IMR-90 (cell line): ENCODE measurements at regions not wholly inside any gene's neighbourhood (a gene's known extent, or its start where the extent isn't known, plus 50 kb on each side); places are given as distances from the start of the nearest gene placed in this dataset.
A peak's percentile ranks its signal among the peaks of the same experiment; 100 is the strongest.

Experiments used
- ATAC-seq: fragments of 200-7000 bp; cut with Tn5 transposase; 2 replicates; pipeline ENCODE4 v1.9.1; 2020; ENCODE audit warnings: low read depth, mild to moderate bottlenecking, moderate library complexity
- BruUV-seq: library from RNA; stranded (reverse); fragments of 400-500 nt; replicated peaks from 2 replicates; lab custom pipeline; 2021; lab: Mats Ljungman, UMichigan
- CTCF ChIA-PET: fragments of 300-600 bp; formaldehyde crosslinking; extraction: SDS; loops from one replicate; lab custom pipeline; 2021; ENCODE audit warnings: antibody characterized with exemption; lab: Yijun Ruan, JAX
- POLR2A ChIA-PET: fragments of 300-600 bp; sonication (Branson Sonifier 250); formaldehyde crosslinking; loops from one replicate; lab custom pipeline; 2022; ENCODE audit warnings: antibody characterized with exemption; ENCODE audit not compliant: unreplicated experiment; lab: Charles Lee
- DNase-seq: peaks from one replicate; pipeline ENCODE4 v3.0.0; 2013
- H2AFZ ChIP-seq: replicated peaks from 2 replicates; pipeline ENCODE3; 2013; ENCODE audit warnings: low read length, mild to moderate bottlenecking; ENCODE audit not compliant: poor library complexity
- H2AK5ac ChIP-seq: 2 replicates; pipeline ENCODE4 v1.6.1; 2013; ENCODE audit warnings: low read depth, low read length, inconsistent platforms
- H2AK9ac ChIP-seq: replicated peaks from 2 replicates; pipeline ENCODE3; 2013; ENCODE audit warnings: mild to moderate bottlenecking, low read depth, low read length, moderate library complexity; ENCODE audit not compliant: poor library complexity
- H2BK120ac ChIP-seq: 2 replicates; pipeline ENCODE4 v1.6.1; 2013; ENCODE audit warnings: low read depth, low read length, inconsistent platforms
- H2BK15ac ChIP-seq: 3 replicates; pipeline ENCODE4 v1.6.1; 2013; ENCODE audit warnings: low read depth, low read length, inconsistent platforms
- H2BK20ac ChIP-seq: 2 replicates; pipeline ENCODE4 v1.6.1; 2013; ENCODE audit warnings: low read depth, mild to moderate bottlenecking, inconsistent platforms, low read length, moderate library complexity
- H2BK5ac ChIP-seq: 2 replicates; pipeline ENCODE4 v1.6.1; 2013; ENCODE audit warnings: mild to moderate bottlenecking, low read depth, low read length, inconsistent platforms; ENCODE audit not compliant: poor library complexity, severe bottlenecking
- H3K14ac ChIP-seq: replicated peaks from 2 replicates; pipeline ENCODE4 v1.6.1; 2013; ENCODE audit warnings: low read depth, low read length, inconsistent platforms
- H3K18ac ChIP-seq: 2 replicates; pipeline ENCODE4 v1.6.1; 2013; ENCODE audit warnings: low read depth, low read length, control low read depth
- H3K23ac ChIP-seq: 2 replicates; pipeline ENCODE4 v1.6.1; 2013; ENCODE audit warnings: low read depth, low read length, inconsistent platforms
- H3K27ac ChIP-seq: 2 replicates; pipeline ENCODE4 v1.5.1; 2013; ENCODE audit warnings: mild to moderate bottlenecking, control low read depth, low read length; ENCODE audit not compliant: insufficient read depth
- H3K27me3 ChIP-seq: 2 replicates; pipeline ENCODE4 v1.6.1; 2013; ENCODE audit warnings: low read length; ENCODE audit not compliant: control insufficient read depth, insufficient read depth
- H3K36me3 ChIP-seq: 2 replicates; pipeline ENCODE4 v1.6.1; 2013; ENCODE audit warnings: low read length, mixed read lengths; ENCODE audit not compliant: control insufficient read depth, insufficient read depth
- H3K4ac ChIP-seq: 2 replicates; pipeline ENCODE4 v1.6.1; 2013; ENCODE audit warnings: low read depth, low read length, inconsistent platforms
- H3K4me1 ChIP-seq: 2 replicates; pipeline ENCODE4 v1.6.1; 2013; ENCODE audit warnings: low read length, mixed read lengths; ENCODE audit not compliant: control insufficient read depth, insufficient read depth
- H3K4me2 ChIP-seq: 2 replicates; pipeline ENCODE4 v1.6.1; 2013; ENCODE audit warnings: low read depth, mild to moderate bottlenecking, control low read depth, low read length, moderate library complexity
- H3K4me3 ChIP-seq: 2 replicates; pipeline ENCODE4 v1.5.1; 2013; ENCODE audit warnings: low read depth, mild to moderate bottlenecking, control low read depth, low read length, moderate library complexity; ENCODE audit not compliant: insufficient read depth
- H3K56ac ChIP-seq: 2 replicates; pipeline ENCODE4 v1.6.1; 2013; ENCODE audit warnings: low read length, inconsistent platforms; ENCODE audit not compliant: insufficient read depth; ENCODE audit errors: extremely low read depth
- H3K79me1 ChIP-seq, 2 experiments: 2 replicates each; pipeline ENCODE4 v1.6.1; 2013; ENCODE audit warnings: low read length in 2 of 2, inconsistent platforms in 1 of 2, low read depth in 1 of 2
- H3K9ac ChIP-seq: 2 replicates; pipeline ENCODE4 v1.6.1; 2013; ENCODE audit warnings: low read depth, low read length, control low read depth
- H3K9me1 ChIP-seq: 2 replicates; pipeline ENCODE4 v1.6.1; 2013; ENCODE audit warnings: low read length, inconsistent platforms; ENCODE audit not compliant: insufficient read depth
- H3K9me3 ChIP-seq: 2 replicates; pipeline ENCODE4 v1.6.1; 2013; ENCODE audit warnings: low read length; ENCODE audit not compliant: control insufficient read depth, insufficient read depth
- H4K20me1 ChIP-seq: 2 replicates; pipeline ENCODE4 v1.6.1; 2013; ENCODE audit warnings: low read length, inconsistent platforms; ENCODE audit not compliant: insufficient read depth
- H4K5ac ChIP-seq: 2 replicates; pipeline ENCODE4 v1.6.1; 2013; ENCODE audit warnings: mild to moderate bottlenecking, low read depth, low read length, control low read depth
- H4K8ac ChIP-seq, 2 experiments: 2 replicates each; pipeline ENCODE4 v1.6.1; 2013; ENCODE audit warnings: low read depth in 2 of 2, low read length in 2 of 2, control low read depth in 1 of 2, inconsistent platforms in 1 of 2
- H4K91ac ChIP-seq: 2 replicates; pipeline ENCODE4 v1.6.1; 2013; ENCODE audit warnings: low read depth, low read length, inconsistent platforms; ENCODE audit not compliant: insufficient read depth
- CEBPB ChIP-seq: IDR thresholded peaks from 2 replicates; pipeline ENCODE4 v1.6.1; 2012; ENCODE audit warnings: low read depth, low read length, improper control_type of control experiment
- FOS ChIP-seq: fragments of 150-350 bp; IDR thresholded peaks from 2 replicates; pipeline ENCODE4 v1.6.1; 2016; ENCODE audit warnings: low read depth, low read length
- MXI1 ChIP-seq: IDR thresholded peaks from 2 replicates; pipeline ENCODE4 v1.6.1; 2012; ENCODE audit warnings: low read depth, mild to moderate bottlenecking, low read length, moderate library complexity, borderline replicate concordance
- POLR2A ChIP-seq: IDR thresholded peaks from 2 replicates; pipeline ENCODE4 v1.6.1; 2012; ENCODE audit warnings: mild to moderate bottlenecking, low read depth, low read length
- RAD21 ChIP-seq: IDR thresholded peaks from 2 replicates; pipeline ENCODE4 v1.6.1; 2012; ENCODE audit warnings: low read length, improper control_type of control experiment
- WGBS, 2 experiments: methylation state at CpG; one replicate each; pipeline versions ENCODE4 v1.1.5 to v1.1.7; 2013; ENCODE audit warnings: missing lambda C conversion rate in 2 of 2; ENCODE audit not compliant: insufficient read length in 1 of 2; ENCODE audit errors: extremely low coverage in 2 of 2; 5-methylcytosine and 5-hydroxymethylcytosine counted together
- dilution Hi-C: fragments of 300-500 bp; cut with HindIII; formaldehyde crosslinking; loops from one replicate; pipeline ENCODE4 v1.14.3; 2018; ENCODE audit warnings: low sequenced_read_pairs; ENCODE audit not compliant: unreplicated experiment
- in situ Hi-C: fragments of 300-500 bp; cut with MboI; formaldehyde crosslinking; loops from 3 replicates; pipeline ENCODE4 v1.14.3; 2019; ENCODE audit warnings: low sequenced_read_pairs, inconsistent platforms, mixed read lengths
- intact Hi-C: fragments of 100-400 bp; cut with micrococcal nuclease; formaldehyde crosslinking; loops from 2 replicates; pipeline ENCODE4 v1.10.0; 2022
- TF ChIP-seq, protein P1 (sequence below): fragments of 150-350 bp; IDR thresholded peaks from 2 replicates; pipeline ENCODE4 v1.6.1; 2017; ENCODE audit warnings: mild to moderate bottlenecking, antibody characterized with exemption, low read length, low read depth
- TF ChIP-seq, protein P2 (sequence below): fragments of 150-350 bp; IDR thresholded peaks from 2 replicates; pipeline ENCODE4 v1.6.1; 2016; ENCODE audit warnings: low read depth, mild to moderate bottlenecking, low read length, moderate library complexity, borderline replicate concordance

DNA sequence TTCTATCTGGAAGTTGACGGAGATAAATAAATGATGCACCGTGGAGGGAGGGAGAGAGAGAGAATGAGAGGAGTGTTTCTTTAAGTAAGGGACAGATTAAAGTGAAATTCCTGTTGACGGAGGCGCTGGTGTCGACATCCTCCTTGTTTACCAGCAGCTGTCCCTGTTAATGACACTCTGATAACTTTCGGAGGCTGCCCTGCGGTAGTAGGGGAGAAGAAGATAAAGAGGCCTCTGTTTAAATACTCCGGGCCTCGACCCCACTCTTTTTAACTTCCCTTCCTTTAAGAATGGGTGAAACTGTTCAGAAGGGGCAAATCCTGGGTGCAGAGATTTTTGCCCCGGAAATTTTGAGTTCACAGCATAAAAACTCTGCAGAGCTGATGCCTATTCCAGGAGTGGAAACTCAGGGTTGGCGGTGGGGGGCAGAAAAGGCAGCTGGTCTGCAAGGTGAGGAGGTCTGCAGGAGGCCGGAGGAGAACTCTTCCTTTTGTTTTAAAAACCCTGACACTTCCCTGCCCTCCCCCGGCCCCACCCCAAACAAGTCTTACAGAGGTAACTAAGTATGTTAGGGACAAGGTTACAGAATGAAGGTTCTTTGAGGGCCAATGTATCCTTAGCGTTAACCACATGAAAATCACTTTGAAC lies 276.6 kb upstream of the NR2F2 start (continued):
- TF ChIP-seq, protein P1, sequence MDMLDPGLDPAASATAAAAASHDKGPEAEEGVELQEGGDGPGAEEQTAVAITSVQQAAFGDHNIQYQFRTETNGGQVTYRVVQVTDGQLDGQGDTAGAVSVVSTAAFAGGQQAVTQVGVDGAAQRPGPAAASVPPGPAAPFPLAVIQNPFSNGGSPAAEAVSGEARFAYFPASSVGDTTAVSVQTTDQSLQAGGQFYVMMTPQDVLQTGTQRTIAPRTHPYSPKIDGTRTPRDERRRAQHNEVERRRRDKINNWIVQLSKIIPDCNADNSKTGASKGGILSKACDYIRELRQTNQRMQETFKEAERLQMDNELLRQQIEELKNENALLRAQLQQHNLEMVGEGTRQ = no peak

DNA sequence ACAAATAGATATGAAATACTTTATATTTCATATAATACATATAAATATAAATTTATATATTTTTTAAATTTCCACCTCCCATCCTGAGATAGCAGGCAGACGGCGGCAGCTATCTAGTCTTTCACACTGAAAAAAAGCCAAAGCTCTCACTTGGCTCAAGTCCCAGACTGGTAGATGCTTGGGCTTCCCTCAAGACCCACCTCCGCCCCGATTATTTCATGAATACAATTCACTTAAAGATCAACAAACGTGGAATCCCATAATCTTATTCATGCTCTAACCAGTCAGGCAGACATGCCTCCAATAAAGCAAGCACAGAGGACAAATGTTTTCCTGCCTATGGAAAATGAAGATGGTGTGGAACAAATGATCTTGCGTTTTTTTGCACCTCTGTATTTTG lies 275.9 kb upstream of the NR2F2 start:
- H3K36me3 ChIP-seq = no peaks in the 10 kb centered on the region
- dilution Hi-C loops = no loop called here
- no peak overlapping the region for H2AK5ac ChIP-seq
- no peaks in the 10 kb centered on the region for H3K9me3 ChIP-seq
- H3K18ac ChIP-seq = no peak overlapping the region
- in situ Hi-C loops = no loop called here
- no peaks in the 10 kb centered on the region for H3K79me1 ChIP-seq
- H2BK5ac ChIP-seq = no peak overlapping the region
- ATAC-seq (no peak), DNase-seq (peak; percentile 77)
- H4K5ac ChIP-seq = no peak overlapping the region
- no peak overlapping the region for H3K4me3 ChIP-seq
- H3K27ac ChIP-seq = no peak overlapping the region
- no peak overlapping the region for H3K4ac ChIP-seq
- no peak overlapping the region for H2AFZ ChIP-seq
- no peak overlapping the region for H3K4me2 ChIP-seq
- H3K27me3 ChIP-seq = no peaks in the 10 kb centered on the region
- H4K91ac ChIP-seq = no peak overlapping the region
- ChIA-PET CTCF (interaction anchor here (0.7 kb wide), 1 partner anchor 15 kb away, joined by 3 read pairs; no protein-coding TSS in a partner anchor), POLR2A (no interaction called here)
- H3K4me1 ChIP-seq = no peaks in the 10 kb centered on the region
- H2BK120ac ChIP-seq = no peak overlapping the region
- no TSS peak for BruUV-seq
- no peaks in the 10 kb centered on the region for H3K9me1 ChIP-seq
- H3K23ac ChIP-seq = no peak overlapping the region
- no peak overlapping the region for H2BK20ac ChIP-seq
- no peak for TF ChIP-seq POLR2A
- no peak for TF ChIP-seq FOS
- no peak for TF ChIP-seq CEBPB
- TF ChIP-seq RAD21 = no peak
- TF ChIP-seq, protein P1 = no peak
- no peak for TF ChIP-seq MXI1
- TF ChIP-seq, protein P2, sequence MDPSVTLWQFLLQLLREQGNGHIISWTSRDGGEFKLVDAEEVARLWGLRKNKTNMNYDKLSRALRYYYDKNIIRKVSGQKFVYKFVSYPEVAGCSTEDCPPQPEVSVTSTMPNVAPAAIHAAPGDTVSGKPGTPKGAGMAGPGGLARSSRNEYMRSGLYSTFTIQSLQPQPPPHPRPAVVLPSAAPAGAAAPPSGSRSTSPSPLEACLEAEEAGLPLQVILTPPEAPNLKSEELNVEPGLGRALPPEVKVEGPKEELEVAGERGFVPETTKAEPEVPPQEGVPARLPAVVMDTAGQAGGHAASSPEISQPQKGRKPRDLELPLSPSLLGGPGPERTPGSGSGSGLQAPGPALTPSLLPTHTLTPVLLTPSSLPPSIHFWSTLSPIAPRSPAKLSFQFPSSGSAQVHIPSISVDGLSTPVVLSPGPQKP = no peak
- H4K8ac ChIP-seq = no peak overlapping the region
- no CpG with 5 or more reads among the region's 6 CpGs for WGBS, 2 experiments
- H4K20me1 ChIP-seq = no peaks in the 10 kb centered on the region
- no peak overlapping the region for H3K14ac ChIP-seq
- no peak overlapping the region for H3K9ac ChIP-seq
- intact Hi-C loops = no loop called here
- no peak overlapping the region for H3K56ac ChIP-seq
- no peak overlapping the region for H2BK15ac ChIP-seq
- H2AK9ac ChIP-seq = no peak overlapping the region
